T-cell (primary cell): ENCODE measurements at regions not wholly inside any gene's neighbourhood (a gene's known extent, or its start where the extent isn't known, plus 50 kb on each side); places are given as distances from the start of the nearest gene placed in this dataset.

ENCODE experiments used
- ATAC-seq, 4 experiments: fragments of 200-7000 bp in 3 of 4; fragments of 150-1000 bp in 1 of 4; cut with Tn5 transposase; replicated peaks in 1 of 4; 1 replicate in 3 of 4; 2 replicates in 1 of 4; pipeline ENCODE4 v1.10.0; 2021; ENCODE audit warnings: moderate library complexity in 3 of 4, mild to moderate bottlenecking in 2 of 4, moderate number of reproducible peaks in 1 of 4
- CTCF ChIA-PET, 2 donors: fragments of 300-600 bp; sonication (Branson Sonifier 250); formaldehyde crosslinking; loops; one replicate each; lab custom pipeline; 2022; ENCODE audit warnings: antibody characterized with exemption in 2 of 2; lab: Charles Lee
- POLR2A ChIA-PET, 2 donors: fragments of 300-600 bp; sonication (Branson Sonifier 250); formaldehyde crosslinking; loops; one replicate each; lab custom pipeline; 2022; ENCODE audit warnings: antibody characterized with exemption in 2 of 2; lab: Charles Lee
- DNase-seq, 35 experiments: peaks; one replicate each; pipeline versions ENCODE4 v3.0.0 to v3.0.0-alpha.2; 2013 to 2023
- H3K27ac ChIP-seq: one replicate; pipeline ENCODE4 v1.5.1; 2013; ENCODE audit warnings: low read length
- H3K27me3 ChIP-seq, 2 experiments: replicated peaks in 1 of 2; 1 replicate in 1 of 2; 2 replicates in 1 of 2; pipeline versions ENCODE4 v1.6.1 to v1.7.0; 2013; ENCODE audit warnings: low read length in 1 of 2, mixed read lengths in 1 of 2; ENCODE audit not compliant: control insufficient read depth in 2 of 2, insufficient read depth in 2 of 2; ENCODE audit errors: extremely low read depth in 1 of 2
- H3K36me3 ChIP-seq, 2 donors: 1 replicate in 1 of 2; 2 replicates in 1 of 2; pipeline versions ENCODE4 v1.6.1 to v1.7.0; 2013; ENCODE audit warnings: low read length in 1 of 2; ENCODE audit not compliant: control insufficient read depth in 2 of 2, insufficient read depth in 1 of 2; ENCODE audit errors: extremely low read depth in 1 of 2
- H3K4me1 ChIP-seq, 2 experiments: 1 replicate in 1 of 2; 2 replicates in 1 of 2; pipeline versions ENCODE4 v1.6.1 to v1.7.0; 2013; ENCODE audit warnings: low read length in 2 of 2, mixed read lengths in 1 of 2; ENCODE audit not compliant: insufficient read depth in 2 of 2, control insufficient read depth in 1 of 2; ENCODE audit errors: extremely low read depth in 1 of 2
- H3K4me3 ChIP-seq, 2 donors: 1 replicate in 1 of 2; 2 replicates in 1 of 2; pipeline versions ENCODE4 v1.5.1 to v1.7.0; 2013; ENCODE audit warnings: mild to moderate bottlenecking in 2 of 2, low read length in 1 of 2, moderate library complexity in 1 of 2; ENCODE audit not compliant: control insufficient read depth in 1 of 2; ENCODE audit errors: extremely low read depth in 1 of 2
- H3K9me3 ChIP-seq: 2 replicates; pipeline ENCODE4 v1.7.0; 2013
- H3K27ac Mint-ChIP-seq, 2 donors: one replicate each; pipeline ENCODE4 v1.8.0; 2020 to 2021; ENCODE audit warnings: mild to moderate bottlenecking in 2 of 2, mixed read lengths in 2 of 2
- H3K27me3 Mint-ChIP-seq, 2 donors: one replicate each; pipeline ENCODE4 v1.8.0; 2021 to 2022; ENCODE audit warnings: mixed read lengths in 2 of 2
- H3K36me3 Mint-ChIP-seq: one replicate; pipeline ENCODE4 v1.8.0; 2021; ENCODE audit warnings: mixed read lengths
- H3K4me1 Mint-ChIP-seq, 3 donors: one replicate each; pipeline ENCODE4 v1.8.0; 2020 to 2022; ENCODE audit warnings: mixed read lengths in 3 of 3, mild to moderate bottlenecking in 1 of 3
- H3K4me3 Mint-ChIP-seq, 3 donors: one replicate each; pipeline ENCODE4 v1.8.0; 2020 to 2022; ENCODE audit warnings: mild to moderate bottlenecking in 3 of 3, mixed read lengths in 3 of 3, moderate library complexity in 3 of 3
- H3K9me3 Mint-ChIP-seq, 3 donors: one replicate each; pipeline ENCODE4 v1.8.0; 2020 to 2022; ENCODE audit warnings: mixed read lengths in 3 of 3
- WGBS: methylation state at CpG from one replicate; pipeline ENCODE4 v1.1.5; 2013; ENCODE audit warnings: missing lambda C conversion rate; ENCODE audit not compliant: insufficient coverage; 5-methylcytosine and 5-hydroxymethylcytosine counted together

GRCh38 chr6:11389977-11390376 is 147.6 kb upstream of the TMEM170B start:
- ChIA-PET CTCF (no interaction called here), POLR2A (no interaction called here)
- H3K27me3 Mint-ChIP-seq: peaks cover 0 to 1% of the 10 kb centered on the region in 2 donors
- H3K4me1 Mint-ChIP-seq: peaks cover 8 to 20% (median 16%) of the 10 kb centered on the region in 3 donors
- no peak overlapping the region for H3K4me3 Mint-ChIP-seq
- no peaks in the 10 kb centered on the region for H3K27me3 ChIP-seq
- H3K4me3 ChIP-seq: no peak overlapping the region
- no peak for ATAC-seq
- peaks cover 0 to 4% (median 0%) of the 10 kb centered on the region in 3 donors for H3K9me3 Mint-ChIP-seq
- peaks cover 0 to 2% of the 10 kb centered on the region in 2 experiments for H3K4me1 ChIP-seq
- H3K27ac ChIP-seq: no peak overlapping the region
- no peaks in the 10 kb centered on the region for H3K36me3 ChIP-seq
- no peak overlapping the region for H3K27ac Mint-ChIP-seq
- DNase-seq: no peak
- 92% methylated on average over 4 of the region's 7 CpGs for WGBS
- no peaks in the 10 kb centered on the region for H3K9me3 ChIP-seq
- no peaks in the 10 kb centered on the region for H3K36me3 Mint-ChIP-seq

GRCh38 chr6:11388983-11389944 is 148.3 kb upstream of the TMEM170B start:
- POLR2A ChIA-PET: no interaction called here
- Histone ChIP-seq H3K9me3 (no peaks in the 10 kb centered on the region), H3K36me3 (no peaks in the 10 kb centered on the region), H3K27me3 (no peaks in the 10 kb centered on the region), H3K27ac (no peak overlapping the region), H3K4me1 (peaks cover 0 to 2% of the 10 kb centered on the region in 2 experiments), H3K4me3 (no peak overlapping the region)
- DNase-seq: no peak
- Mint-ChIP-seq H3K27ac (no peak overlapping the region), H3K27me3 (peaks cover 0 to 1% of the 10 kb centered on the region in 2 donors), H3K36me3 (no peaks in the 10 kb centered on the region), H3K9me3 (peaks cover 0 to 4% (median 0%) of the 10 kb centered on the region in 3 donors), H3K4me1 (peaks cover 8 to 22% (median 16%) of the 10 kb centered on the region in 3 donors), H3K4me3 (no peak overlapping the region)
- ATAC-seq: no peak
- CTCF ChIA-PET: no interaction called here
- WGBS: 100% methylated on average over 1 of the region's 5 CpGs

DNA sequence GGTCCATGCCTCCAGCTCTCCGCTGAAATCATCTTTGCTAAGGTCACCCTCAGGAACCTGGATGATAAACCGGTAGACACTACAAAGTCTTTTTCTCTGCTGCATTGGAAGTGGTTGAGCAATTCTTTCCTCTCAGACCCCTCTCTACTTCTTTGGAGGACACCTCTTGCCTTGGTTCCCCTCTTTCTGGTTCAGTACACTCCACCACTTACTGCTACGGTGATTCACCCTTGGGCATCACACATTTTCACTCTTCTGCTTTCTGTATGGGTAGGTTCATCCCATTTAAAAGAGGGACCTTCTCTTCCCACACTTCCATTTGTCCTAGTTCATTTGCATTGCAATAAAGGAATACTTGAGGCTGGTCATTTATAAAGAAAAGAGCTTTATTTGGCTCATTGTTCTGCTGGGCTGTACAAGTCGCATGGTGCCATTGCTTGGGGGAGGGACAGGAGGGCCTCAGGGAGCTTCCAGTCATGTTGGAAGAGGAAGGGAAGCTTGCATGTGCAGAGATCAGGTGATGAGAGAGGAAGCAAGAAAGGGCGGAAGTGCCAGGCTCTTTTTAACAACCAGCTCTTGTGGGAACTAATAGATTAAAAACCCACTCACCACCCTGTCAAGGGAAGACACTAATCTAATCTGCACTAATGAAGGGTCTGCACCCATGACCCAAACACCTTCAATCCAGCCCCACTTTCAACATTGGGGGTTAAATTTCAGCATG is 149.7 kb upstream of the TMEM170B start:
- H3K27me3 Mint-ChIP-seq: no peaks in the 10 kb centered on the region
- 94% methylated on average over 3 of the region's 5 CpGs for WGBS
- peaks cover 15 to 29% (median 23%) of the 10 kb centered on the region in 3 donors for H3K4me1 Mint-ChIP-seq
- ChIA-PET CTCF (no interaction called here), POLR2A (interaction anchor here in 1 of 2 donors (0.6 kb wide), 1 partner anchor 271 kb away, joined by 3 read pairs; no protein-coding TSS in a partner anchor)
- ATAC-seq: no peak
- no peaks in the 10 kb centered on the region for H3K9me3 ChIP-seq
- no peak overlapping the region for H3K27ac ChIP-seq
- no peaks in the 10 kb centered on the region for H3K36me3 ChIP-seq
- no peak for DNase-seq
- H3K27ac Mint-ChIP-seq: no peak overlapping the region
- peaks cover 0 to 4% (median 0%) of the 10 kb centered on the region in 3 donors for H3K9me3 Mint-ChIP-seq
- no peak overlapping the region for H3K4me3 ChIP-seq
- H3K27me3 ChIP-seq: no peaks in the 10 kb centered on the region
- peaks cover 3 to 6% of the 10 kb centered on the region in 2 experiments for H3K4me1 ChIP-seq
- no peak overlapping the region for H3K4me3 Mint-ChIP-seq
- no peaks in the 10 kb centered on the region for H3K36me3 Mint-ChIP-seq

GRCh38 chr6:11386726-11387125 is 150.8 kb upstream of the TMEM170B start:
- no peak for DNase-seq
- no peaks in the 10 kb centered on the region for H3K9me3 ChIP-seq
- POLR2A ChIA-PET: interaction anchor here in 1 of 2 donors (0.6 kb wide), 1 partner anchor 126 kb away, joined by 4 read pairs; no protein-coding TSS in a partner anchor
- H3K27me3 ChIP-seq: no peaks in the 10 kb centered on the region
- H3K36me3 ChIP-seq: no peaks in the 10 kb centered on the region
- Mint-ChIP-seq H3K9me3 (no peaks in the 10 kb centered on the region), H3K4me3 (no peak overlapping the region), H3K36me3 (no peaks in the 10 kb centered on the region), H3K27me3 (no peaks in the 10 kb centered on the region), H3K4me1 (peaks cover 26 to 39% (median 30%) of the 10 kb centered on the region in 3 donors), H3K27ac (peak overlapping the region in 1 of 2 donors; percentile 37)
- no CpG with 5 or more reads among the region's 2 CpGs for WGBS
- peaks cover 9 to 16% of the 10 kb centered on the region in 2 experiments for H3K4me1 ChIP-seq
- CTCF ChIA-PET: no interaction called here
- ATAC-seq: no peak
- no peak overlapping the region for H3K4me3 ChIP-seq
- no peak overlapping the region for H3K27ac ChIP-seq

DNA sequence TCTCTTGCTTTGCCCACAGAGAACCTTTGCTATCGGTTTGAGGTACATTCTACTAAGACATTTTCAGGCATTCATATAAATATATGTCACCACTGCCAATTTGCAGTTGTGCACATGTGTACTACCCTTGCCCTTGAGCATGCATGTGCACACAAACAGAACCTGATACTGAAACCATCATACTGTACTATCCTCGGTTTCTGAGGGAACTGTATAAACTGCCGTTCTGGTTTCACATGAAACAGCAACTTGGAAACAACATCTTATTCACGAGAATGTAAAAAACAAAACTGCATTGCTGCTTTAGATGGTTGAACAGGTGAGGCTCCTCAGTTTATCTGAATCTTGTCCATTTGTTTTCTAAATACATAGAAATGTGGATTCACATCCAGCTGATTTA is 151.2 kb upstream of the TMEM170B start:
- H3K4me1 ChIP-seq: peaks cover 13 to 20% of the 10 kb centered on the region in 2 experiments
- ChIA-PET POLR2A (interaction anchor here in 1 of 2 donors (0.6 kb wide), 1 partner anchor 125 kb away, joined by 4 read pairs; no protein-coding TSS in a partner anchor), CTCF (no interaction called here)
- no peaks in the 10 kb centered on the region for H3K9me3 Mint-ChIP-seq
- H3K4me3 Mint-ChIP-seq: no peak overlapping the region
- H3K36me3 ChIP-seq: no peaks in the 10 kb centered on the region
- no peaks in the 10 kb centered on the region for H3K27me3 Mint-ChIP-seq
- 39% methylated on average over 2 of the region's 4 CpGs for WGBS
- no peak for DNase-seq
- H3K27ac Mint-ChIP-seq: no peak overlapping the region
- ATAC-seq: no peak
- no peaks in the 10 kb centered on the region for H3K36me3 Mint-ChIP-seq
- peaks cover 30 to 43% (median 34%) of the 10 kb centered on the region in 3 donors for H3K4me1 Mint-ChIP-seq
- no peak overlapping the region for H3K4me3 ChIP-seq
- no peak overlapping the region for H3K27ac ChIP-seq
- H3K27me3 ChIP-seq: no peaks in the 10 kb centered on the region
- H3K9me3 ChIP-seq: no peaks in the 10 kb centered on the region
